ENCODE measurements at regions not wholly inside any gene's neighbourhood (a gene's known extent, or its start where the extent isn't known, plus 50 kb on each side); places are given as distances from the start of the nearest gene placed in this dataset.

GRCh38 chr1:192003295-192004077 lies 154.8 kb upstream of the RGS18 start:
- no peaks in the 10 kb centered on the region for H3K9me3 ChIP-seq
- H3K4me1 ChIP-seq, result no peaks in the 10 kb centered on the region
- DNase-seq (no peak), ATAC-seq (no peak)
- no peak for TF ChIP-seq CTCF (IDR thresholded peaks at IDR 0.05)
- H3K4me3 ChIP-seq, result no peak overlapping the region
- no peak overlapping the region for H3K27ac ChIP-seq
- no peaks in the 10 kb centered on the region for H3K27me3 ChIP-seq
- intact Hi-C loops (cut with DNase I), result no loop called here
- no peaks in the 10 kb centered on the region for H3K36me3 ChIP-seq

GRCh38 chr1:192005976-192006375 lies 152.3 kb upstream of the RGS18 start:
- DNase-seq, result no peak
- intact Hi-C loops (cut with DNase I), result no loop called here
- Histone ChIP-seq H3K9me3 (no peaks in the 10 kb centered on the region), H3K4me1 (no peaks in the 10 kb centered on the region), H3K4me3 (no peak overlapping the region), H3K36me3 (no peaks in the 10 kb centered on the region), H3K27ac (no peak overlapping the region), H3K27me3 (no peaks in the 10 kb centered on the region)
- ATAC-seq, result no peak
- no peak for TF ChIP-seq CTCF (IDR thresholded peaks at IDR 0.05)

GRCh38 chr1:192008281-192008825 lies 149.9 kb upstream of the RGS18 start:
- intact Hi-C loops (cut with DNase I), result no loop called here
- Histone ChIP-seq H3K27ac (no peak overlapping the region), H3K4me3 (no peak overlapping the region), H3K36me3 (no peaks in the 10 kb centered on the region), H3K27me3 (no peaks in the 10 kb centered on the region), H3K9me3 (no peaks in the 10 kb centered on the region), H3K4me1 (no peaks in the 10 kb centered on the region)
- DNase-seq (no peak), ATAC-seq (no peak)
- no peak for TF ChIP-seq CTCF (IDR thresholded peaks at IDR 0.05)

- no peaks in the 10 kb centered on the region for H3K27me3 ChIP-seq
- DNase-seq (no peak), ATAC-seq (no peak)
- intact Hi-C loops (cut with DNase I), result no loop called here
- no peaks in the 10 kb centered on the region for H3K4me1 ChIP-seq
- H3K4me3 ChIP-seq, result no peak overlapping the region
- H3K36me3 ChIP-seq, result no peaks in the 10 kb centered on the region
- no peak for TF ChIP-seq CTCF (IDR thresholded peaks at IDR 0.05)
- H3K27ac ChIP-seq, result no peak overlapping the region
- no peaks in the 10 kb centered on the region for H3K9me3 ChIP-seq
These were observed 147.9 kb upstream of the RGS18 start for GRCh38 chr1:192010406-192010805.

GRCh38 chr1:192011525-192011924 lies 146.7 kb upstream of the RGS18 start:
- DNase-seq (no peak), ATAC-seq (no peak)
- Histone ChIP-seq H3K9me3 (no peaks in the 10 kb centered on the region), H3K36me3 (no peaks in the 10 kb centered on the region), H3K27me3 (no peaks in the 10 kb centered on the region), H3K4me3 (no peak overlapping the region), H3K27ac (no peak overlapping the region), H3K4me1 (no peaks in the 10 kb centered on the region)
- intact Hi-C loops (cut with DNase I), result no loop called here
- no peak for TF ChIP-seq CTCF (IDR thresholded peaks at IDR 0.05)
